Activated T-helper 2 cell treated with anti-CD3 and anti-CD28 coated beads, Interferon-gamma antibody, Interleukin-2, Interleukin-4, amounts not matched to agents 10 μg/mL and 5 μg/mL and 100 μg/mL, durations not matched to agents 14 hours and 24 hours and 36 hours (primary cell): ENCODE measurements at regions not wholly inside any gene's neighbourhood (a gene's known extent, or its start where the extent isn't known, plus 50 kb on each side); places are given as distances from the start of the nearest gene placed in this dataset.

Source experiments
- DNase-seq: peaks from one replicate; pipeline ENCODE4 v3.0.0; 2021; ENCODE audit warnings: low spot score
- H3K27ac Mint-ChIP-seq: one replicate; pipeline ENCODE4 v1.8.0; 2021; ENCODE audit warnings: mixed read lengths
- H3K27me3 Mint-ChIP-seq: one replicate; pipeline ENCODE4 v1.8.0; 2021; ENCODE audit warnings: low read depth, mixed read lengths
- H3K36me3 Mint-ChIP-seq: one replicate; pipeline ENCODE4 v1.8.0; 2021; ENCODE audit warnings: low read depth, mixed read lengths
- H3K4me1 Mint-ChIP-seq: one replicate; pipeline ENCODE4 v1.8.0; 2021; ENCODE audit warnings: low read depth, mixed read lengths
- H3K4me3 Mint-ChIP-seq: one replicate; pipeline ENCODE4 v1.8.0; 2021; ENCODE audit warnings: low read depth, mild to moderate bottlenecking, moderate library complexity, mixed read lengths
- H3K9me3 Mint-ChIP-seq: one replicate; pipeline ENCODE4 v1.8.0; 2021; ENCODE audit warnings: mixed read lengths
- intact Hi-C: fragments of 100-400 bp; cut with micrococcal nuclease; formaldehyde crosslinking; loops from one replicate; pipeline ENCODE4 v1.15.1; 2023

DNA sequence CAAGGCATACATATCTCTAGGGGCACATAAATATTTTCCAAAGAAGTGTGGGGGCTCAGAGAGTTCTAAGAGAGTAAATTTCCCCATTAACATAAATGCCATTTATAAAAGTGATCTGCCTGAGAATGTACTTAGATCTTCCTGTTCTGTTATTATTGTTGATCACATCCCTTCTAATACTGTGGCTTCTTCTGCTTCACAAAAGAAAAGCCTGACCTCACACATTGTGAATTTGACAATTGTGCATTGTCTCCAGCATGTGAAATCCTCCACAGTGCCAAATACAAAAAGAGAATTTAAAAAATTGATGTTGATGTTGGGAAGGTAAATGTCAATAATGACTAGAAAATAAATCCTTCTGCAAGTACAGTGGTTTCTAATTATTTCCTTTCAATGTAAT, 330.5 kb upstream of the LRIG3 start:
- Mint-ChIP-seq H3K9me3 (peaks cover 15% of the 10 kb centered on the region), H3K4me3 (no peak overlapping the region), H3K27me3 (no peaks in the 10 kb centered on the region), H3K36me3 (no peaks in the 10 kb centered on the region), H3K27ac (no peak overlapping the region), H3K4me1 (no peaks in the 10 kb centered on the region)
- intact Hi-C loops: no loop called here
- no peak for DNase-seq

DNA sequence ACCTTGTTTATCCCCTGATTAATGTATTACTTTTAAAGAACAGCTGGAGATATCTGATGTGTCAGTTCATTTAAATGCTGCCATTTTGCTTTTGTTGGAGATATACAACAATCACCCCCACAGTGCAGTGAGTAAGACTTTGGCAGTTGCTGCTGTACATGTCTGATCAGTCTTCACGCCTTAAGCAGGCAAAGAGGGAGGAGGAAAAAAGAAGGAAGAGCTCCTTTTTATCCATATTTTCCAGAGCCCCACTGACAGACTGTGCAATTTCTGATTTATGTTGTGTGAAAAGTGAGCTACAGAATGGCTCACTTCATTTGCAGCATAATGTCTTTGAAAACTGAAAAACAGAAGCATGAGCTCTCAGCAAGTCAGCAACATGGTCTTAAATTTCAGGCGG, 319.7 kb upstream of the LRIG3 start:
- Mint-ChIP-seq H3K4me3 (no peak overlapping the region), H3K27me3 (no peaks in the 10 kb centered on the region), H3K9me3 (peaks cover 5% of the 10 kb centered on the region), H3K27ac (no peak overlapping the region), H3K36me3 (no peaks in the 10 kb centered on the region), H3K4me1 (no peaks in the 10 kb centered on the region)
- intact Hi-C loops: no loop called here
- DNase-seq: no peak

DNA sequence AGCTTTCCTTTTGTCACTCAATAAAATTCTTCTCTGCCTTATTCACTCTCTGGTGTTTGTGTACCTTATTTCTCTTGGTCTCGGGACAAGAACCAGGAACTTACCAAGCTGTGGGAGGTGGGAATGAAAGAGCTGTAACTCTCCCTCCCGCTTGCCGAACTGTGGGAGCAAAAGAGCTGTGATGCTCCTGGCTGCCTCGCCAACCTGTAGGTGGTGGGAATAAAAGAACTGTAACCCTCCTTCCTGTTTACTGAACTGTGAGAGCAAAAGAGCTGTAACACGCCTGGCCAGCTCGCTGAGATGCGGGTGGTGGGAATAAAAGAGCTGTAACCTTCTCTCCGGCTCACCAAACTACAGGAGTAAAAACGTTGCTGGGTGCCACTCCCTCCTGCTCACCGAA, 314.1 kb upstream of the LRIG3 start:
- Mint-ChIP-seq H3K9me3 (no peaks in the 10 kb centered on the region), H3K36me3 (no peaks in the 10 kb centered on the region), H3K27ac (no peak overlapping the region), H3K4me1 (no peaks in the 10 kb centered on the region), H3K4me3 (no peak overlapping the region), H3K27me3 (no peaks in the 10 kb centered on the region)
- intact Hi-C loops: no loop called here
- no peak for DNase-seq

DNA sequence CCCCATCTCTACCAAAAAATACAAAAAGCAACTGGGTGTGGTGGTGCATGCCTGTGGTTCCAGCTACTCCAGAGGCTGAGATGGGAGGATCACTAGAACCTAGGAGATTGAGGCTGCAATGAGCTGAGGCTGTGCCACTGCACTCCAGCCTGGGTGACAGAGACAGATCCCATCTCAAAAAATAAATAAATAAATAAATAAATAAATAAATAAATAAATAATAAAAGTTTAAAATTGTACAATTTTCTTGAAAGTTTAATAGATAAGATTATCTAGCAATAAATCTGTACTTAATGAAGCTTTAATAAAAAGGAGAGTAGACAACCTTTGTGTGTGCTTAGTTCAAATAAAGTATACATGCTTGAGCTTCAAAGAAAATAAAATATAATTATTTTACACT, 310.0 kb upstream of the LRIG3 start:
- intact Hi-C loops: no loop called here
- Mint-ChIP-seq H3K4me3 (no peak overlapping the region), H3K9me3 (peaks cover 9% of the 10 kb centered on the region), H3K27ac (no peak overlapping the region), H3K4me1 (no peaks in the 10 kb centered on the region), H3K36me3 (no peaks in the 10 kb centered on the region), H3K27me3 (no peaks in the 10 kb centered on the region)
- no peak for DNase-seq

DNA sequence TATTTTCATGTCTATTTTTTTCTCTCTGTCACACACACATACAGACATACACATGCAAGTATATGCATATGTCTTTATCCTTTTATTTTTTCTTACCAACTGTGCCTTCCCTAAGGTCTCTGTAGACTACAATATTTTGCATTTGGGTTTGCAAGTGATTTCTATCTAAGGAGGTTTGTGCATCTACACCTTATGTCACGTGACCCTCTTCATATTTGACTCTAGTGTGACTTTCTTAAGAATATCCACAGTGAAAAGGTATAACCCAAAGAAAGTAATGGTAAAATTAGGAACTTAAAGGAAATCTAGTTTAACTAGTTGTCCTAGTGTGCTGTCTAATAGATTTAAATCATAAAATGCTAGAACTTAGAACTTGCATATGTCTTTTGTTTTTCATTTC, 298.8 kb upstream of the LRIG3 start:
- Mint-ChIP-seq H3K9me3 (no peaks in the 10 kb centered on the region), H3K4me1 (no peaks in the 10 kb centered on the region), H3K36me3 (no peaks in the 10 kb centered on the region), H3K4me3 (no peak overlapping the region), H3K27me3 (no peaks in the 10 kb centered on the region), H3K27ac (no peak overlapping the region)
- no peak for DNase-seq
- intact Hi-C loops: no loop called here

DNA sequence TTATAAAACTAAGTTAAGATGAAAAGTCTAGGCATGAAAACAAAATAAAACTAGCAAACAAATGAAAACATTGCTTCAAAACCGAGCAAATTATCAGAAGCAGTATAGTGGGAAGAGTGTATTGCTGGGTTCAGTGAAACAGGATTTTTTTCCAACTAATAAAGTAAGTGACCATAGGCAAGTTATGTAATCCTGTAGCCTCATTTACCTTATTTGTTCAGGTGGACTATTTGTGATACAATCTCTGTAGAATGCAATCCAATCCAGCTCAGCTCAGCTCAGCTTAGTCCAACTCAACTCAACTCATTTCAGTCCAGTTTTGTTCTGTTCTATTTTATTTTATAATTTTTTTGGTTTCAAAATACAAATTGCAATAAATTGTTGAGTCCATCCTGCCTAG, 276.7 kb upstream of the LRIG3 start:
- H3K27me3 Mint-ChIP-seq: no peaks in the 10 kb centered on the region
- H3K9me3 Mint-ChIP-seq: peaks cover 6% of the 10 kb centered on the region
- H3K27ac Mint-ChIP-seq: no peak overlapping the region
- H3K4me1 Mint-ChIP-seq: no peaks in the 10 kb centered on the region
- no peak for DNase-seq
- intact Hi-C loops: no loop called here
- no peak overlapping the region for H3K4me3 Mint-ChIP-seq
- no peaks in the 10 kb centered on the region for H3K36me3 Mint-ChIP-seq

DNA sequence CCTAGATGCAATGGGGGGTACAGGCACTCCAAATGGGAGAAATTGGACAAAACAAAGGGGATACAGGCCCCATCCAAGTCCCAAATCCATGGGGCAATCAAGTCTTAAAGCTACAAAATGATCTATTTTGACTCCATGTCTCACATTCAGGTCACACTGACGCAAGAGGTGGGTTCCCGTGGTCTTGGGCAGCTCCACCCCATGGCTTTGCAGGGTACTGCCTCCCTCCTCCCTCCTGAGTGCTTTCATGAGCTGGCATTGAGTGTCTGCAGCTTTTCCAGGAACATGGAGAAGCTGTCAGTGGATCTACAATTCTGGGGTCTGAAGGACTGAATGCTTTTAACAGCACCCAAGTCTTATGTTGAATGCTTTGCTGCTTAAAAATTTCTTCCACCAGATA, 274.5 kb upstream of the LRIG3 start:
- Mint-ChIP-seq H3K27me3 (no peaks in the 10 kb centered on the region), H3K36me3 (no peaks in the 10 kb centered on the region), H3K27ac (no peak overlapping the region), H3K9me3 (peaks cover 6% of the 10 kb centered on the region), H3K4me3 (no peak overlapping the region), H3K4me1 (no peaks in the 10 kb centered on the region)
- intact Hi-C loops: no loop called here
- no peak for DNase-seq

DNA sequence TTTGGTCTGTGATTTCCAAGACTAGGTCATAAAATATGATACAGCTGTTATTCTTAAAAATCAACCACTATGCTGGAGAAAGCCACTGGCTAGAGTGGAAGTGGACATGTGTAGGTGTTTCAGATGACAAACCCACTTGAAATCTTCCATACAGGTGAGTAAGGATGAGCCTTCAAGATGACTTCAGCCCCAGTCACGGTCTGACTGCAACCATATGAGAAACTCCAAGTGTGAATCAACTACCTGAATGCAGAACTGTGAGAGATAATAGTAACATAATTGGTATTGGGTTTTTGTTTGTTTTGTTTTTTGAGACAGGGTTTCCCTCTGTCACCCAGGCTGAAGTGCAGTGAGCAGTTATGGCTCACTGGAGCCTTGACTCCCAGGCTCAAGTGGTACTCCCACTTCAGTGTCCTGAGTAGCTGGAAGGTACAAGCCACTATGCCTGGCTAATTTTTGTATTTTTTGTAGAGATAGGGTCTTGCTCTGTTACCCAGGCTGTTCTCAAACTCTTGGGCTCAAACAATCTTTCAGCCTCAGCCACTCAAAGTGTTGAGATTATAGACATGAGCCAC, 273.3 kb upstream of the LRIG3 start:
- no peak overlapping the region for H3K4me3 Mint-ChIP-seq
- peaks cover 6% of the 10 kb centered on the region for H3K9me3 Mint-ChIP-seq
- H3K36me3 Mint-ChIP-seq: no peaks in the 10 kb centered on the region
- DNase-seq: no peak
- intact Hi-C loops: no loop called here
- H3K27me3 Mint-ChIP-seq: no peaks in the 10 kb centered on the region
- H3K27ac Mint-ChIP-seq: no peak overlapping the region
- H3K4me1 Mint-ChIP-seq: no peaks in the 10 kb centered on the region

DNA sequence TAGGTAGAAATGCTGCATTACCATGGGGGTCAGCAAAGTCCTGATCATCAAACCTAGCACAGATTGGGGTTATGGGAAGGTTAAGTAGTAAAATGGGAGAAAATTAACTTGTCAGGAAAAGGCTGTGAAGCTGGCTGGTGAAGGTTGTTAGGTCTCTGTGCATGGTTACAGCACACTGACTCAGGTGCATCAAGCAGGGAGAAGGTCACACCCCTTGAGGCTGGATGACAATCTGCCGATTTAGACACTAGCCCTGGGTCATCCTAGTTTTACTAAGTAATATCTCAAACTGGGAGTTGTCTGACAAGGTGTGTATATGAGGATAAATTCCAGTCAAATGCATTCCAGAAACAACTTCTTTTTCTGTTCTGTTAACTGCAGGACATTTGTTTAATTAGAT, 271.1 kb upstream of the LRIG3 start:
- intact Hi-C loops: no loop called here
- no peaks in the 10 kb centered on the region for H3K27me3 Mint-ChIP-seq

DNA sequence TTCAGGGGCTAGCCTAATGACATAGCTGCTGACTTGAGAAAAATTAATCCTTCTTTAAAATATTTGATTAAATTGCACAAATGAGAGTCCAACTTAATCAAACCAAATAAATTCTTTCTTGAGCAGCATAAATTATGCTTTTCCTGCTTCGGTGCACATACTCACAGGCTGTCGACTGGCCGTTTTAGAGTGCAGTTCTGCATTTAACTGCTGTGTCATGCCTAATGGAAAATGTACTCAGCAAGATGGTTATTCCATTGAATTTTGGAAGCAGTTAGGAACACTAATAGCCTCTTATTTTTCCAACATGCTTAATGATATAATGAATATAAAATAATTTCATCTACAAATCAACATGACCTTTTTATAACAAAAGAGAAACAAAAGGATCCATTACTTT, 266.1 kb upstream of the LRIG3 start:
- H3K36me3 Mint-ChIP-seq: no peaks in the 10 kb centered on the region
- no peak overlapping the region for H3K27ac Mint-ChIP-seq
- intact Hi-C loops: no loop called here
- H3K27me3 Mint-ChIP-seq: no peaks in the 10 kb centered on the region
- no peaks in the 10 kb centered on the region for H3K4me1 Mint-ChIP-seq
- no peaks in the 10 kb centered on the region for H3K9me3 Mint-ChIP-seq
- no peak overlapping the region for H3K4me3 Mint-ChIP-seq
- DNase-seq: no peak

More for the DNA sequence above, 271.1 kb upstream of the LRIG3 start:
- Mint-ChIP-seq H3K36me3 (no peaks in the 10 kb centered on the region), H3K4me3 (no peak overlapping the region), H3K27ac (no peak overlapping the region), H3K4me1 (no peaks in the 10 kb centered on the region), H3K9me3 (peaks cover 6% of the 10 kb centered on the region)
- no peak for DNase-seq

DNA sequence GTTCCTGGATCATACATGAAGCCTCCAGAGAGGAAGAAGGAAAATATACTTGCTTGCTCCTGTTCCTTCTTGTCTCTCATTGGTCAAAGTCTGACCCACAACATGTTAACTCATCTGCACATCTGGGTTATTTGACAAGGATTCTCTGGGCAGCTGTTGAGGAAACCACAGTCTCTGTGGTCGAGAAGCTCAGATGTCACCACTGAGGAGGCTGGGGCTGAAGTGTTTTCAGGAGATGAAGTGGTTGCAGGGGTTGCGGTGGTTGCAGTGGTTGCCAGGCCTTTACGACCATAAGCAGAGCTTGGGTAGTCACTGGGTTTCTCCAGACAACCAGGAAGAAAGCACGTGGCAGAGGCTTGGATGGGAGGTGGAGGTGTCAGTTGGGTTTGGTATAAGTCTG, 265.0 kb upstream of the LRIG3 start:
- H3K9me3 Mint-ChIP-seq: no peaks in the 10 kb centered on the region
- no peak for DNase-seq
- H3K36me3 Mint-ChIP-seq: no peaks in the 10 kb centered on the region
- no peaks in the 10 kb centered on the region for H3K27me3 Mint-ChIP-seq
- no peaks in the 10 kb centered on the region for H3K4me1 Mint-ChIP-seq
- H3K27ac Mint-ChIP-seq: no peak overlapping the region
- intact Hi-C loops: no loop called here
- no peak overlapping the region for H3K4me3 Mint-ChIP-seq

DNA sequence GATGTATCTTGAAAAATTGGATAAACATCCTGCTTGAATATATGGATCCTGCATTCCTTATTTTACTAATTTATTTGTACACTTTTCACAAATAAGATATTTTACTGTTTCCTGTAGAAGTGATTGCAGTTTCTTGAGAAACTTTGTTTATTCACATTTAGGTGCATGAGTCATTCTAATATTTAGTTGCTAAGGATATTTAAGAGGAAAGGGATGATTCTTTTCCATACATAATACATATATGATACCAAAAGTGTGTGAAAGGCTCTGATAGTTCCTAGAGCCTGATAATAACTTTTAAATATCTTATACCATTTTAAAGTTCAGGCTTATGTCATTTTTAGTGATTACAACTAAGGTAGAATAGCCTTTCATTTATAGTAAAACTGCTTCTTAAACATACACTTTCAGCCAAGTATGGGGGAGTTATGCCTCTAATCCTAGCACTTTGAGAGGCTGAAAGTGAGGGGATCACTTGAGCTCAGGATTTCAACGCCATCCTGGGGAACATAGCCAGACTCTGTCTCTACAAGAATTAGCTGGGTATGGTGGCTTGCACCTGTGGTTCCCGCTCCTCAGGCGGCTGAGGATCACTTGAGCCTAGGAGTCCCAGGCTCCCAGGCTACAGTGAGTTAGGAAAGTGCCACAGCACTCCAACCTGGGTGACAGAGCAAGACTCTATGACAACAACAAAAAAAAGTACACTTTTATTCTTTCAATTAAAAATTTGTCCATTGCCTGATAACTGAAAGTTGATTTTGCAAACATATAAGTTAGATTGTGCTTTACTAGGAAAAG, 262.6 kb upstream of the LRIG3 start:
- H3K4me3 Mint-ChIP-seq: no peak overlapping the region
- H3K27ac Mint-ChIP-seq: no peak overlapping the region
- no peaks in the 10 kb centered on the region for H3K36me3 Mint-ChIP-seq
- no peaks in the 10 kb centered on the region for H3K27me3 Mint-ChIP-seq
- intact Hi-C loops: no loop called here
- no peaks in the 10 kb centered on the region for H3K9me3 Mint-ChIP-seq
- no peaks in the 10 kb centered on the region for H3K4me1 Mint-ChIP-seq
- no peak for DNase-seq

DNA sequence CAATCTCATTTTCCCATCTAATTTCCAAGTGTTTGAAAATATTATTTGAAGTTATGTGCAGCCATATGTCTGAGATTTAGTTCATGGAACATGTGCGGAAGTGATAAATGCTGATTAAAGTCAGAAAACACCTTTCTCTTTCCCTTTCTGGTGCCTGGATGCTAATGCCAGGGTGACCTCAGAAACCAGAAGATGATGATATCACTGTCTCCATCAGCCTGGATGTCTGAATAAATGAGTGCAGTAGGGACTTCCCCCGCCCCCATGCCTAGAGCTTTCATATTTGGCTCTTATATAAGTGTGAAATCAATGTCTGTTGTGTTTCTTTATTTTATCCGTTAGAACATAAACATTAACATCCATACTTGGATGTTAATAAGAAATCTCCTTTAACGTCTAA, 261.9 kb upstream of the LRIG3 start:
- Mint-ChIP-seq H3K9me3 (no peaks in the 10 kb centered on the region), H3K27ac (no peak overlapping the region), H3K27me3 (no peaks in the 10 kb centered on the region), H3K36me3 (no peaks in the 10 kb centered on the region), H3K4me1 (no peaks in the 10 kb centered on the region), H3K4me3 (no peak overlapping the region)
- intact Hi-C loops: no loop called here
- no peak for DNase-seq
